ENCODE measurements at regions not wholly inside any gene's neighbourhood (a gene's known extent, or its start where the extent isn't known, plus 50 kb on each side); places are given as distances from the start of the nearest gene placed in this dataset.

GRCh38 chr4:129899849-129900248, 803.9 kb downstream of the C4orf33 start:
- DNase-seq (ENCODE audit: low spot score), result no peak

- no peak for DNase-seq (ENCODE audit: low spot score)
Measured at GRCh38 chr4:129900430-129900953, 804.5 kb downstream of the C4orf33 start.

- DNase-seq (ENCODE audit: low spot score), result no peak
Measured at GRCh38 chr4:129901205-129901604, 805.3 kb downstream of the C4orf33 start.

- DNase-seq (ENCODE audit: low spot score), result no peak
Measured at GRCh38 chr4:129903861-129904260, 807.9 kb downstream of the C4orf33 start.

GRCh38 chr4:129905256-129905655, 809.3 kb downstream of the C4orf33 start:
- no peak for DNase-seq (ENCODE audit: low spot score)

GRCh38 chr4:129908117-129908516, 812.2 kb downstream of the C4orf33 start:
- no peak for DNase-seq (ENCODE audit: low spot score)

- DNase-seq (ENCODE audit: low spot score), result no peak
Measured at GRCh38 chr4:129916991-129917390, 821.0 kb downstream of the C4orf33 start.

GRCh38 chr4:129917651-129918050, 821.7 kb downstream of the C4orf33 start:
- no peak for DNase-seq (ENCODE audit: low spot score)

- peak; percentile 4 for DNase-seq (ENCODE audit: low spot score)
Measured at GRCh38 chr4:129926936-129927335, 831.0 kb downstream of the C4orf33 start.

- DNase-seq (ENCODE audit: low spot score), result peak; percentile 13
Measured at GRCh38 chr4:129929052-129929451, 833.1 kb downstream of the C4orf33 start.

- no peak for DNase-seq (ENCODE audit: low spot score)
Measured at GRCh38 chr4:129929984-129930383, 834.0 kb downstream of the C4orf33 start.

GRCh38 chr4:129950217-129950616, 854.3 kb downstream of the C4orf33 start:
- DNase-seq (ENCODE audit: low spot score), result no peak

- no peak for DNase-seq (ENCODE audit: low spot score)
Measured at GRCh38 chr4:129966175-129966574, 870.2 kb downstream of the C4orf33 start.

- DNase-seq (ENCODE audit: low spot score), result no peak
Measured at GRCh38 chr4:129968366-129968765, 872.4 kb downstream of the C4orf33 start.

- no peak for DNase-seq (ENCODE audit: low spot score)
Measured at GRCh38 chr4:129968778-129969177, 872.8 kb downstream of the C4orf33 start.

GRCh38 chr4:129970801-129971200, 874.8 kb downstream of the C4orf33 start:
- DNase-seq (ENCODE audit: low spot score), result no peak

- no peak for DNase-seq (ENCODE audit: low spot score)
Measured at GRCh38 chr4:129971419-129971818, 875.5 kb downstream of the C4orf33 start.

GRCh38 chr4:129972257-129972656, 876.3 kb downstream of the C4orf33 start:
- no peak for DNase-seq (ENCODE audit: low spot score)

GRCh38 chr4:129974730-129975129, 878.8 kb downstream of the C4orf33 start:
- no peak for DNase-seq (ENCODE audit: low spot score)

- no peak for DNase-seq (ENCODE audit: low spot score)
Measured at GRCh38 chr4:129978315-129978714, 882.4 kb downstream of the C4orf33 start.

- no peak for DNase-seq (ENCODE audit: low spot score)
Measured at GRCh38 chr4:129988957-129989356, 893.0 kb downstream of the C4orf33 start.

- DNase-seq (ENCODE audit: low spot score), result peak; percentile 22
Measured at GRCh38 chr4:129994715-129995114, 898.8 kb downstream of the C4orf33 start.

- no peak for DNase-seq (ENCODE audit: low spot score)
Measured at GRCh38 chr4:129998436-129999150, 902.6 kb downstream of the C4orf33 start.

- no peak for DNase-seq (ENCODE audit: low spot score)
Measured at GRCh38 chr4:129999156-129999555, 903.2 kb downstream of the C4orf33 start.
